Right cardiac atrium (tissue), 5 donors: ENCODE measurements at regions not wholly inside any gene's neighbourhood (a gene's known extent, or its start where the extent isn't known, plus 50 kb on each side); places are given as distances from the start of the nearest gene placed in this dataset.
"Not testable (repeated sequence)": the region's sequence is repeated elsewhere in the genome, so short reads cannot be mapped to it uniquely, and the experiment has no call there.

Source experiments
- ATAC-seq, 2 donors: fragments of 200-7000 bp; cut with Tn5 transposase; one replicate each; pipeline versions ENCODE4 v1.8.0 to v1.9.1; 2020; ENCODE audit warnings: moderate library complexity in 2 of 2, mild to moderate bottlenecking in 1 of 2
- DNase-seq, 3 donors: peaks; one replicate each; pipeline ENCODE4 v3.0.0-alpha.2; 2020
- H3K27ac ChIP-seq: one replicate; pipeline ENCODE4 v1.5.1; 2013; ENCODE audit warnings: mild to moderate bottlenecking, low read length, control low read depth, moderate library complexity
- H3K27me3 ChIP-seq: one replicate; pipeline ENCODE4 v1.6.1; 2013; ENCODE audit not compliant: control insufficient read depth, insufficient read depth
- H3K4me1 ChIP-seq: one replicate; pipeline ENCODE4 v1.6.1; 2013; ENCODE audit warnings: low read length; ENCODE audit not compliant: control insufficient read depth, insufficient read depth
- H3K4me3 ChIP-seq: one replicate; pipeline ENCODE4 v1.5.1; 2013; ENCODE audit warnings: low read length, control low read depth
- H3K9me3 ChIP-seq: one replicate; pipeline ENCODE4 v1.6.1; 2013; ENCODE audit warnings: low read length; ENCODE audit not compliant: control insufficient read depth
- WGBS: extraction: QIAGEN DNeasy Blood & Tissue Kit; methylation state at CpG from one replicate; pipeline ENCODE4 v1.1.7; 2013; 5-methylcytosine and 5-hydroxymethylcytosine counted together
- intact Hi-C, 4 donors: fragments of 100-400 bp; cut with DNase I; formaldehyde crosslinking; loops; one replicate each; pipeline versions ENCODE4 v1.11.0 to v1.14.0; 2022 to 2023
- donor health status: healthy with polysubstance abuse.
- donor health status: DM: no; HTN: yes; CAD: no.
- donor health status: DM: no; HTN: no; CAD: no.
- donor health status: DM: no; HTN: yes; CAD: no; lungs with severe emphysema.
- donor health status: DM: yes; HTN: yes; CAD: no.

- H3K4me3 ChIP-seq, DNase-seq, H3K27me3 ChIP-seq, H3K9me3 ChIP-seq, ATAC-seq, H3K27ac ChIP-seq, H3K4me1 ChIP-seq: not testable (repeated sequence)
- WGBS: 79% methylated on average over 1 of the region's 1 CpG
- intact Hi-C loops: loop anchor here in 2 of 4 donors (10.0 kb wide), 1 partner anchor 168 kb away; no protein-coding TSS in a partner anchor
Measured at GRCh38 chr21:32823296-32823695, 51.7 kb upstream of the PAXBP1 start.

- 97% methylated on average over 1 of the region's 1 CpG for WGBS
- ATAC-seq (no peak), DNase-seq (no peak)
- H3K9me3 ChIP-seq: no peaks in the 10 kb centered on the region
- H3K4me3 ChIP-seq: no peak overlapping the region
- H3K27ac ChIP-seq: no peak overlapping the region
- no peaks in the 10 kb centered on the region for H3K27me3 ChIP-seq
- H3K4me1 ChIP-seq: no peaks in the 10 kb centered on the region
- intact Hi-C loops: loop anchor here in 3 of 4 donors (5.0 to 10.0 kb wide), 2 partner anchors 168 to 170 kb away; no protein-coding TSS in a partner anchor
Measured at GRCh38 chr21:32824950-32825349, 53.4 kb upstream of the PAXBP1 start.

DNA sequence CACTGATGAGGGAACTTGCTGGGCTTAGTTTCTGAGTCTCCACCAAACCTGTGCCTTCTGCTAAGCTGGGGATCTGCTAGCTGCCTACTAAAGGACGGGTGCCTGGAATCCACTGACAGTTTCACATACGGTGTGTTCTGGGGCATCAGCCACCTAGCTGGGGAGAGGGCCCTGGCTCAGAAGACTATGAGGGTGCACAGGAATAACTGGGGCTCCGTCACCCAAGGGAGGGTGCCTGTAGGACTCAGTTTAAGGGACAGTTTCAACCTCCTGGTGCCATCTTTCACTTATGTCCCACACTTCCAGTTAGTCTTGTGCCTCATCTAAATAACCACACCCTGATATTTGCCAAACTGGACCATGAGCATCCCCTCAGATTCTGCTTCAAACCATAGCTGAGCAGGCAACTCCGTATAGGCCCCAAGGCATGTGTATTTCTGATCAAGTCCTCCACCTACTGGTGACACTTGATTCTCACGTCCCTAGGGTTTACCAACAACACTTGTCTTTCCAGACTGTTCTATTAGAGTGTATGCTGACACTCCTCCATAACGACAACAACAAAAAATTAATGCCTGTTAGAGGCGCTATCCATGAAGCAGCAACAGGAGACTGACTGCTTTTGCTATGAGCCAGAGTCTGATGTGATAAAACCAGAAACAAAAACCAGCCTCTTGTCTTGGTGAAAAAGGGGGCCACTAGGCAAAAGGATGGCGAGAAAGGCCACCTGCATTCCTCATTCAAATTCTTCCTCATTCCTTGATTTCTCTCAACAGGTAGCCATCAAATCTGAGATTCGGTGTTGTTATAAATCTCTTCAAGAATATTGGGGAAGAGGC, 55.0 kb upstream of the PAXBP1 start:
- Histone ChIP-seq H3K9me3 (no peaks in the 10 kb centered on the region), H3K27me3 (no peaks in the 10 kb centered on the region), H3K27ac (no peak overlapping the region), H3K4me1 (no peaks in the 10 kb centered on the region), H3K4me3 (no peak overlapping the region)
- DNase-seq (no peak), ATAC-seq (peak; percentile 76 to 80)
- intact Hi-C loops: loop anchor here in 3 of 4 donors (5.0 to 10.0 kb wide), 2 partner anchors 169 to 172 kb away; no protein-coding TSS in a partner anchor
- 62% methylated on average over 9 of the region's 9 CpGs for WGBS

- no peaks in the 10 kb centered on the region for H3K27me3 ChIP-seq
- ATAC-seq (no peak), DNase-seq (no peak)
- intact Hi-C loops: loop anchor here in 3 of 4 donors (5.0 to 10.0 kb wide), 2 partner anchors 172 to 174 kb away; no protein-coding TSS in a partner anchor
- no peaks in the 10 kb centered on the region for H3K4me1 ChIP-seq
- H3K27ac ChIP-seq: no peak overlapping the region
- no peak overlapping the region for H3K4me3 ChIP-seq
- no peaks in the 10 kb centered on the region for H3K9me3 ChIP-seq
- 72% methylated on average over 4 of the region's 4 CpGs for WGBS
Measured at GRCh38 chr21:32828908-32829307, 57.4 kb upstream of the PAXBP1 start.

DNA sequence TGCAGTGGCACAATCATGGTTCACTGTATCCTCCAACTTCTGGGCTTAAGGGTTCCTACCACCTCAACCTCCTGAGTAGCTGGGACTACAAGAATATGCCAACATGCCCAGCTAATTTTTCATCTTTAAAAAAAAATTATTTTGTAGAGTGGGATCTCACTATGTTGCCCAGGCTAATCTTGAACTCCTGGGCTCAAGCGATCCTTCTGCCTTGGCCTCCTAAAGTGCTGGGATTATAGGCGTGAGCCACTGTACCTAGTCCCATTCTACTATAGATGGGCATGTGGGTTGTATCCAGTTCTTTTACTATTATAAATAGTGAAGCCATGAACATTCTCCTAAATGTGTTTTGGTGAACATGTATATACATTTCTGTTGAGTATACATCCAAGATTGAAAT, 57.9 kb upstream of the PAXBP1 start:
- intact Hi-C loops: loop anchor here in 3 of 4 donors (5.0 to 10.0 kb wide), 2 partner anchors 172 to 175 kb away; no protein-coding TSS in a partner anchor
- H3K27ac ChIP-seq: no peak overlapping the region
- 94% methylated on average over 2 of the region's 2 CpGs for WGBS
- DNase-seq: no peak
- ATAC-seq: no peak
- no peaks in the 10 kb centered on the region for H3K27me3 ChIP-seq
- H3K4me1 ChIP-seq: no peaks in the 10 kb centered on the region
- H3K4me3 ChIP-seq: no peak overlapping the region
- H3K9me3 ChIP-seq: no peaks in the 10 kb centered on the region

DNA sequence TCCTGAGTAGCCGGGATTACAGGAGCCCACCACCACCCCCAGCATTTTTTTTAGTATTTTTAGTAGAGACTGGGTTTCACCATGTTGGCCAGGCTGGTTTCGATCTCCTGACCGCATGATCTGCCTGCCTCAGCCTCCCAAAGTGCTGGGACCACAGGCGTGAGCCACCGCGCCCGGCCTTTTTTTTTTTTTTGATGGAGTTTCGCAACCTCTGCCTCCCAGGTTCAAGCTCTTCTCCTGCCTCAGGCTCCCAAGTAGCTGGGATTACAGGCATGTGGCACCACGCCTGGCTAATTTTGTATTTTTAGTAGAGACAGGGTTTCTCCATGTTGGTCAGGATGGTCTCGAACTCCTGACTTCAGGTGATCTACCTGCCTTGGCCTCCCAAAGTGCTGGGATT, 60.2 kb upstream of the PAXBP1 start:
- 93% methylated on average over 10 of the region's 10 CpGs for WGBS
- intact Hi-C loops: loop anchor here in 2 of 4 donors (5.0 to 10.0 kb wide), 3 partner anchors 366 to 613 kb away; no protein-coding TSS in a partner anchor
- H3K27me3 ChIP-seq, H3K9me3 ChIP-seq, ATAC-seq, DNase-seq, H3K4me1 ChIP-seq, H3K27ac ChIP-seq, H3K4me3 ChIP-seq: not testable (repeated sequence)

GRCh38 chr21:32834211-32834915, 62.8 kb upstream of the PAXBP1 start:
- ATAC-seq (no peak), DNase-seq (no peak)
- Histone ChIP-seq H3K27ac (no peak overlapping the region), H3K27me3 (no peaks in the 10 kb centered on the region), H3K4me1 (no peaks in the 10 kb centered on the region), H3K4me3 (no peak overlapping the region), H3K9me3 (no peaks in the 10 kb centered on the region)
- intact Hi-C loops: loop anchor here in 2 of 4 donors (5.0 to 10.0 kb wide), 3 partner anchors 363 to 610 kb away; no protein-coding TSS in a partner anchor
- 75% methylated on average over 7 of the region's 7 CpGs for WGBS

- Histone ChIP-seq H3K27me3 (no peaks in the 10 kb centered on the region), H3K4me1 (no peaks in the 10 kb centered on the region), H3K27ac (no peak overlapping the region), H3K4me3 (no peak overlapping the region), H3K9me3 (no peaks in the 10 kb centered on the region)
- ATAC-seq (no peak), DNase-seq (no peak)
- intact Hi-C loops: loop anchor here in 2 of 4 donors (5.0 to 10.0 kb wide), 3 partner anchors 362 to 610 kb away; no protein-coding TSS in a partner anchor
- 54% methylated on average over 5 of the region's 5 CpGs for WGBS
Measured at GRCh38 chr21:32834916-32835235, 63.3 kb upstream of the PAXBP1 start.

- no peaks in the 10 kb centered on the region for H3K4me1 ChIP-seq
- ATAC-seq: no peak
- intact Hi-C loops: loop anchor here in 1 of 4 donors (10.0 kb wide), 1 partner anchor 343 kb away; no protein-coding TSS in a partner anchor
- DNase-seq: no peak
- no peaks in the 10 kb centered on the region for H3K27me3 ChIP-seq
- H3K9me3 ChIP-seq: no peaks in the 10 kb centered on the region
- no peak overlapping the region for H3K27ac ChIP-seq
- H3K4me3 ChIP-seq: no peak overlapping the region
- 95% methylated on average over 1 of the region's 1 CpG for WGBS
Measured at GRCh38 chr21:32842146-32842545, 70.6 kb upstream of the PAXBP1 start.

DNA sequence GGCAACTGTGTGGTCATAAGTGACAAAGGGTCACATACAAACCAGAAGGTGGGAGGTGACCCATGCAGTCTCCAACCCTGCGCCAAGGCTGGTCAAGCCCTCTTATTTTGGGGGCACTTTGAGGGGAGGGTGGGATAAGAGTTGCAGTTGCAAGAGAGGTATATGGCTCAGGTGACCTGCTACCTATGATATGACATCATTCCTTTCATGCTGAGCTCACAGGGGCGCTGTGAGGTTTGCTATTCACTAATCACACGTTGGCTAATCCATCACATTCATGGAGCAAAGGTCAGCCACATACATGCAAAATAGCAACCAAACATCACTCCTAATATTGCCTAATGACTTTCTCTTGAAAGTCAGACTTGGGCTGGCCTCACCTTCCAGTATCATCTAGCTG, 72.0 kb upstream of the PAXBP1 start:
- no peak overlapping the region for H3K4me3 ChIP-seq
- no peak for ATAC-seq
- no peak overlapping the region for H3K27ac ChIP-seq
- 76% methylated on average over 3 of the region's 3 CpGs for WGBS
- DNase-seq: no peak
- intact Hi-C loops: loop anchor here in 1 of 4 donors (10.0 kb wide), 1 partner anchor 341 kb away; no protein-coding TSS in a partner anchor
- no peaks in the 10 kb centered on the region for H3K9me3 ChIP-seq
- no peaks in the 10 kb centered on the region for H3K4me1 ChIP-seq
- H3K27me3 ChIP-seq: no peaks in the 10 kb centered on the region

DNA sequence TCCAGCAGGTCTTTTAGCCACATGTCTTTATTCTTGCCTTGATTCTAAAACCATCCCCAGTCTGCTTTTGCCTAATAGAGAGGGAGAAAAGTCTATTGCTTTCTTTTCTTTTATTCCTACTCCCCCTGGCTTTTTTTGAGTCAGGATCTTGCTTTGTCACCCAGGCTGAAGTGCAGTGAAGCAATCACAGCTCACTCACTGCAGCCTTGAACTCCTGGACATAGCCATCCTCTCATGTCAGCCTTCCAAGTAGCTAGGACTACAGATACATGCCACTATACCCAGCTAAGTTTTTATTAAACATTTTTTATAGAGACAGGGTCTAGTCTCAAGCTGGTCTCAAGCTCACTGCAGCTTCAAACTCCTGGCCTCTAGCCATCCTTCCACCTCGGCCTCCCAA, 72.5 kb upstream of the PAXBP1 start:
- Histone ChIP-seq H3K27ac (no peak overlapping the region), H3K9me3 (no peaks in the 10 kb centered on the region), H3K4me3 (no peak overlapping the region), H3K27me3 (no peaks in the 10 kb centered on the region), H3K4me1 (no peaks in the 10 kb centered on the region)
- 51% methylated on average over 1 of the region's 1 CpG for WGBS
- intact Hi-C loops: loop anchor here in 1 of 4 donors (10.0 kb wide), 1 partner anchor 341 kb away; no protein-coding TSS in a partner anchor
- ATAC-seq (no peak), DNase-seq (no peak)
